ENCODE measurements at regions not wholly inside any gene's neighbourhood (a gene's known extent, or its start where the extent isn't known, plus 50 kb on each side); places are given as distances from the start of the nearest gene placed in this dataset.

DNA sequence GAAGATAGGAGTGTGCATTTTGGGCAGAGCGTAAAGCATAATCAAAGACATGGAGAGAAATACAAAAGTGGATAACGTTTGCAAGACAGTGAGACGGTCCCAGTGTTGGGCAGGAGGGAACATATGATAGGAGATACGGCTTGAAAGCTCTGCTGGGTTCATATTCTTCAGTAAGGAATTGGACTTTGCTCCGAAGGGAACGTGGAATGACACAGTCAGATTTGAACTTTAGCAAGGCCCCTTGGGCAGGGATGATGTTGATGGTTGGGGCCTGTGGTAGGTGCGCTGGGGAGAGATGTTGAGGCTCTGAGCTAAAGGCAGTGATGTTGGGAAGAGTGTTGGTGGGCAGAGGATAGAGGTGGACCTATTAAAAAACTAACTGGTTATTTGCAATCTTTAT is 143.5 kb upstream of the TBX3 start:
- ATAC-seq (ENCODE audit: insufficient read depth, low FRiP score), result no peak
- WGBS, 2 donors, result 93 to 94% methylated on average over 7 of the region's 7 CpGs
- Histone ChIP-seq H3K36me3 (ENCODE audit: control insufficient read depth in 4 of 4, insufficient read depth in 4 of 4, low read length in 4 of 4) (no peaks in the 10 kb centered on the region), H3K9me3 (ENCODE audit: control insufficient read depth in 4 of 4, insufficient read depth in 3 of 4, low read length in 3 of 4) (no peaks in the 10 kb centered on the region), H3K27me3 (ENCODE audit: control insufficient read depth in 3 of 3, insufficient read depth in 3 of 3, low read length in 2 of 3) (no peaks in the 10 kb centered on the region), H3K4me1 (ENCODE audit: control insufficient read depth in 5 of 5, insufficient read depth in 5 of 5, low read length in 5 of 5) (peaks cover 0 to 10% (median 0%) of the 10 kb centered on the region in 5 donors), H3K4me3 (no peak overlapping the region), H3K9ac (ENCODE audit: insufficient read depth in 1 of 2, low read length in 2 of 2) (no peak overlapping the region), H3K27ac (ENCODE audit: low read depth in 1 of 2, low read length in 1 of 2) (no peak overlapping the region)
- DNase-seq, result no peak
- TF ChIP-seq CTCF (IDR thresholded peaks at IDR 0.05; ENCODE audit: control extremely low read depth, extremely low read depth), result no peak

DNA sequence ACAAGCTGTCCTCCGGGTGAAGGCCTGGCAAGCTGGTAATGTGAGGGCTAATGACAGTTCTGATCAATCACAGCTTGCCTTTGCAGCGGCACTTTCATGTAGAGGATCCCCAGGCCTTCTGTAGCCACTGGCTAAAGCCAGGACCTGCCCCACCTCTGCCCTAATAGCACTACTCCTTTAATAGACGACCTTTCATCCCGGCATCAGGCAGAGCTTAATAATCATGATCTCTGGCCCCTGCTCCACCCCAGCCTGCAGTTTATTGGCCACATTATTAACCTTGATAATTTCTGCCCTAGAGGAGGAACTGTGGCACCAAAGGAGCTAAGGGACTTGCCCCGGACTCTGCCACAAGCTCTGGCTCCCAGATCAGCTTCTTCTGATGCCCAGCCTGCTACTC is 142.3 kb upstream of the TBX3 start:
- WGBS, 2 donors, result 65 to 71% methylated on average over 5 of the region's 5 CpGs

GRCh38 chr12:114823724-114824123 is 139.7 kb upstream of the TBX3 start:
- no peaks in the 10 kb centered on the region for H3K27me3 ChIP-seq (ENCODE audit: control insufficient read depth in 3 of 3, insufficient read depth in 3 of 3, low read length in 2 of 3)

More for the DNA sequence above, 142.3 kb upstream of the TBX3 start:
- Histone ChIP-seq H3K9ac (ENCODE audit: insufficient read depth in 1 of 2, low read length in 2 of 2) (no peak overlapping the region), H3K4me1 (ENCODE audit: control insufficient read depth in 5 of 5, insufficient read depth in 5 of 5, low read length in 5 of 5) (peaks cover 0 to 4% (median 0%) of the 10 kb centered on the region in 5 donors), H3K4me3 (no peak overlapping the region), H3K27me3 (ENCODE audit: control insufficient read depth in 3 of 3, insufficient read depth in 3 of 3, low read length in 2 of 3) (no peaks in the 10 kb centered on the region), H3K36me3 (ENCODE audit: control insufficient read depth in 4 of 4, insufficient read depth in 4 of 4, low read length in 4 of 4) (no peaks in the 10 kb centered on the region), H3K9me3 (ENCODE audit: control insufficient read depth in 4 of 4, insufficient read depth in 3 of 4, low read length in 3 of 4) (no peaks in the 10 kb centered on the region), H3K27ac (ENCODE audit: low read depth in 1 of 2, low read length in 1 of 2) (no peak overlapping the region)
- TF ChIP-seq CTCF (IDR thresholded peaks at IDR 0.05; ENCODE audit: control extremely low read depth, extremely low read depth), result no peak
- ATAC-seq (ENCODE audit: insufficient read depth, low FRiP score), result no peak
- no peak for DNase-seq

More at GRCh38 chr12:114823724-114824123, 139.7 kb upstream of the TBX3 start:
- ATAC-seq (ENCODE audit: insufficient read depth, low FRiP score) (no peak), DNase-seq (no peak)
- H3K4me3 ChIP-seq, result no peak overlapping the region
- no peak overlapping the region for H3K27ac ChIP-seq (ENCODE audit: low read depth in 1 of 2, low read length in 1 of 2)
- H3K9me3 ChIP-seq (ENCODE audit: control insufficient read depth in 4 of 4, insufficient read depth in 3 of 4, low read length in 3 of 4), result no peaks in the 10 kb centered on the region
- no peak overlapping the region for H3K9ac ChIP-seq (ENCODE audit: insufficient read depth in 1 of 2, low read length in 2 of 2)
- WGBS, 2 donors, result 82 to 88% methylated on average over 8 of the region's 8 CpGs
- H3K4me1 ChIP-seq (ENCODE audit: control insufficient read depth in 5 of 5, insufficient read depth in 5 of 5, low read length in 5 of 5), result no peaks in the 10 kb centered on the region
- TF ChIP-seq CTCF (IDR thresholded peaks at IDR 0.05; ENCODE audit: control extremely low read depth, extremely low read depth), result no peak
- H3K36me3 ChIP-seq (ENCODE audit: control insufficient read depth in 4 of 4, insufficient read depth in 4 of 4, low read length in 4 of 4), result no peaks in the 10 kb centered on the region
